Mesothelial cell of epicardium (in vitro differentiated cells): ENCODE measurements at regions not wholly inside any gene's neighbourhood (a gene's known extent, or its start where the extent isn't known, plus 50 kb on each side); places are given as distances from the start of the nearest gene placed in this dataset.

Experiments
- DNase-seq, 2 experiments: peaks; one replicate each; pipeline ENCODE4 v3.0.0; 2021; ENCODE audit warnings: low spot score in 2 of 2; ENCODE audit not compliant: unreplicated experiment in 2 of 2
- H3K27ac Mint-ChIP-seq: 2 replicates; pipeline ENCODE4 v1.8.0; 2021; ENCODE audit warnings: mixed read lengths
- H3K27me3 Mint-ChIP-seq: 2 replicates; pipeline ENCODE4 v1.8.0; 2021; ENCODE audit warnings: low read depth, mixed read lengths
- H3K36me3 Mint-ChIP-seq: 2 replicates; pipeline ENCODE4 v1.8.0; 2021; ENCODE audit warnings: mixed read lengths
- H3K4me1 Mint-ChIP-seq: 2 replicates; pipeline ENCODE4 v1.8.0; 2021; ENCODE audit warnings: mixed read lengths
- H3K4me3 Mint-ChIP-seq: 2 replicates; pipeline ENCODE4 v1.8.0; 2021; ENCODE audit warnings: mild to moderate bottlenecking, moderate library complexity, mixed read lengths
- H3K9me3 Mint-ChIP-seq: 2 replicates; pipeline ENCODE4 v1.8.0; 2021; ENCODE audit warnings: mixed read lengths
- TF ChIP-seq, protein P1 (sequence below): fragments of 200-600 bp; sonication (generic); IDR thresholded peaks from one replicate; pipeline ENCODE4 v1.5.0; 2021; ENCODE audit warnings: antibody characterized with exemption; ENCODE audit not compliant: unreplicated experiment

DNA sequence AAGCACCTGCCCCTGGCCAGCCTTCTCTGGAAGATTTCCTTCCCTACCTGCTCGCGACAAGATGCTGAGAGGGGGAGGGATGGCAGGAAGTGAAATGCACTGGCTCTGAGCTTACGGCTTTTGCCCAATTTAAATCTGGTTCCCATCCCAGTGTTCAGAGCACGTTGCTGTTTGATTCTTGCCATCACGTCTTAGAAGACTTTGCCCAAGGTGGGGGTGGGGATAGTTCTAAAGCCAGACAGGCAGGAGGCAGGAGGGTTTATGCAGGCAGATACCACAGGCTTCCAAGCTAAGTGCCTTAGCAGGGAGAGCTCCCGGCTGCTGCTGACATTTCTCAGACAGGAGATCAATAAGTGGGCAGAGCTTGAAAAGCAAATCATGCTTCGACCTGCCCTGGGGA lies 393.9 kb downstream of the MID1IP1 start:
- H3K4me1 Mint-ChIP-seq = peaks cover 4% of the 10 kb centered on the region
- H3K36me3 Mint-ChIP-seq = no peaks in the 10 kb centered on the region
- TF ChIP-seq, protein P1, sequence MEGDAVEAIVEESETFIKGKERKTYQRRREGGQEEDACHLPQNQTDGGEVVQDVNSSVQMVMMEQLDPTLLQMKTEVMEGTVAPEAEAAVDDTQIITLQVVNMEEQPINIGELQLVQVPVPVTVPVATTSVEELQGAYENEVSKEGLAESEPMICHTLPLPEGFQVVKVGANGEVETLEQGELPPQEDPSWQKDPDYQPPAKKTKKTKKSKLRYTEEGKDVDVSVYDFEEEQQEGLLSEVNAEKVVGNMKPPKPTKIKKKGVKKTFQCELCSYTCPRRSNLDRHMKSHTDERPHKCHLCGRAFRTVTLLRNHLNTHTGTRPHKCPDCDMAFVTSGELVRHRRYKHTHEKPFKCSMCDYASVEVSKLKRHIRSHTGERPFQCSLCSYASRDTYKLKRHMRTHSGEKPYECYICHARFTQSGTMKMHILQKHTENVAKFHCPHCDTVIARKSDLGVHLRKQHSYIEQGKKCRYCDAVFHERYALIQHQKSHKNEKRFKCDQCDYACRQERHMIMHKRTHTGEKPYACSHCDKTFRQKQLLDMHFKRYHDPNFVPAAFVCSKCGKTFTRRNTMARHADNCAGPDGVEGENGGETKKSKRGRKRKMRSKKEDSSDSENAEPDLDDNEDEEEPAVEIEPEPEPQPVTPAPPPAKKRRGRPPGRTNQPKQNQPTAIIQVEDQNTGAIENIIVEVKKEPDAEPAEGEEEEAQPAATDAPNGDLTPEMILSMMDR = no peak
- H3K27ac Mint-ChIP-seq = no peak overlapping the region
- no peak overlapping the region for H3K4me3 Mint-ChIP-seq
- H3K27me3 Mint-ChIP-seq = no peaks in the 10 kb centered on the region
- DNase-seq = no peak
- peaks cover 23% of the 10 kb centered on the region for H3K9me3 Mint-ChIP-seq

DNA sequence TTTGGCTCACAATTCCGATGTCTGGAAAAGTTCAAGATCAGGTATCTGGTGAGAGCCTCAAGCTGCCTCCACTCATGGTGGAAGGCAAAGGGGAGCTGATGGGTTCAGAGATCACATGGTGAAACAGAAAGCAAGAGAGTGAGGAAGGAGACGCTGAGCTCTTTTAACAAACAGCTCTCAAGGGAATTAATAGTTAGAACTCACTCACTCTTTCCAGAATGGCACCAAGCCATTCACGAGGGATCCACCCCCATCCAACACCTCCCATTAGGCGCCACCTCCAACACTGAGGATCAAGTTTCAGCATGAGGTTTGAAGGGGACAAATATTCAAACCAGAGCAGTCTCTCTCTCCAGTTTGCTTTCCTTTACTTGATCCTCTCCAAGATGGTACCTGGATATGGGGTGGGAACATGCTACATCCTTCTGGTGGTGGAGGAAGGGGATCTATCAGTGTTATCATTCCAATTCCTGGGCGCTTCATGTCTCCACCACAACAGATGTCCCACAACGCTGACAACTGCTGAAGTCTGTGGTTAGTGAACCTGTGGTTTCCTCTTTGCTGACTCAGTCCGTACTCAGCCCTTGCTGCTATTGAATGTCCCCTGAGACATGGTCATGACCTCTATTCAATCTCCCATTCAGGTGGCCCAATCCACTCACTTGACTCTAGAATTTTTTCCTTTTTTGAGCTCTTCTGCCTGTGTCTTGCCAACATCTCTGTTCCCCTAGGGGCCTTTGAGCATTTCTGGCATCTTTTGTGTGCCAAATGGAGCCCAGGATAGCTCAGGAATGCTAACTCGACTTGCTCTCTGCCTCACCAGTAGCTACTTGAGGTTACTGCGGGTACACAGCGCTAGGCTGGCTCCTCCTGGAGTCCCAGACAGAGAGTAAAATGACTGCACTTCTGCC lies 395.2 kb downstream of the MID1IP1 start:
- TF ChIP-seq, protein P1 = no peak
- no peak for DNase-seq
- H3K36me3 Mint-ChIP-seq = no peaks in the 10 kb centered on the region
- no peak overlapping the region for H3K27ac Mint-ChIP-seq
- H3K4me3 Mint-ChIP-seq = no peak overlapping the region
- peaks cover 4% of the 10 kb centered on the region for H3K4me1 Mint-ChIP-seq
- peaks cover 25% of the 10 kb centered on the region for H3K9me3 Mint-ChIP-seq
- no peaks in the 10 kb centered on the region for H3K27me3 Mint-ChIP-seq

DNA sequence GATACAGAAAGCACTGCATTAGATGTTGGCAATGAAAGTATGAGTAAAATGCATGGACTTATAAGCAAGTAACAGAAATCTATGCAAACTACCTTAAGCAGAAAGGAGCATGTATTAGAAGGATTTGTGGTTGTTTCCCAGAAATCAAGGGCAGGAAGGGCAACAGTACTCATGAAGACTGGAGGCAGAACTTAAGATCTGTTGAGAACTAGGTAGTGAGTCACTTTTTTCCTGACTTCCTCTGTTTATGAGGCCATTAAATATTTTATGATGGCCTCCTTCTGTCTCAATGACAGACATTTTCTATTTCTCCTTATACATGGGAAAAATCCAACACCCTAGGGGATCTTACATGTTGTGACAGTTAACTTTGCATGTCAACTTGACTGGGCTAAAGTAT lies 398.2 kb downstream of the MID1IP1 start:
- Mint-ChIP-seq H3K4me3 (no peak overlapping the region), H3K4me1 (peaks cover 7% of the 10 kb centered on the region), H3K9me3 (peaks cover 25% of the 10 kb centered on the region), H3K36me3 (no peaks in the 10 kb centered on the region), H3K27me3 (no peaks in the 10 kb centered on the region), H3K27ac (no peak overlapping the region)
- no peak for DNase-seq
- TF ChIP-seq, protein P1 = no peak

DNA sequence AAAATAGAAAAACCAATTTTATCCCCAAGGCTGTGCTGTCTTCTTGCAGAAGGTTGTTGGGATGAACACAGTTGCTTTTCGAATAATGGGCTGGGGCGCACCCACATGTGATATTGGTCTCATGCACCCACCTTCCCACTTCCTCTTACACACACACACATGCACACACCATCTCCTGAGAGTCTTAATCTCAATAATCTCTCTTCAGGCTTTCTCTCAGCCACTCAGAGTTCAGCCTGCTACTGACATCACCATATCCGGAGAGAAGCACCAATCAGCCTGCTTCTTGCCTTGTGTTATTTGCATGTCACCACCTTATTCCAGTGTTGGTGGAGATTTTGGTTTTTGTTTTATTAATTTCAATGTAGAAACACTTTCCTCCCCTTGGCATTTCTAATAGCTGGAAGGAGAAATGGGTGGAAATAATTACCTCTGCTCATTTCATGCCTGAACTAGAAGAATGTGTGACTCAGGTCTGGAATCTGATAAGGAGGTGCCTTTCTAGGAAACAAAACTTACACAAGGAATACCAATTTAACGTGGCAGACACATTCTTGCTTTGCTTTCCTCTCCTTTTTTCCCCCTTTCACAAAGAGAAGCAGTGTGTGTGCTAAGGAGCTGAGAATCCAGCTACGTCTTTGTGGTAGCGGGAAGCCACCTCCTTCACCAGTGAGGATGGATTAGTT lies 400.2 kb downstream of the MID1IP1 start:
- TF ChIP-seq, protein P1 = no peak
- Mint-ChIP-seq H3K36me3 (no peaks in the 10 kb centered on the region), H3K27me3 (no peaks in the 10 kb centered on the region), H3K27ac (no peak overlapping the region), H3K4me3 (no peak overlapping the region), H3K4me1 (peaks cover 4% of the 10 kb centered on the region), H3K9me3 (peaks cover 25% of the 10 kb centered on the region)
- no peak for DNase-seq

DNA sequence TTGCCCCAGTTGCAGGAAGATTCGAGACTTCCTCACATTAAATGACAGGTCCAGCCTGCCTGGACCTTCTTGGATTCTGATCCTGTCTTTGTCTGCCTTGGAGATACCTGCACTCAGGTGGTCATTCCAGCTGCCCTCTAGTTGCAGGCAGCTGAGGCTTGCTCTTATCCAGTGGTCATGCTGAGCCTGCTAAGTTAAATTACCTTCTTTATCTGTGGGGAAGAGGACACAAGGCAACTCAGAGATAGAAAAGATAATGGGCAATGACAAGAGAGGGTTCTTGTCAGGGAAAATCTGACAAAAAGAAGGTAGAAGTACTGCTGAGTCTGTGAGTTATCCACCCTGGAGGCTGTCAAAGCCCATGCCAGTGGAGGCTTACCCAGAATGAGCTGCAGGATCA lies 401.4 kb downstream of the MID1IP1 start:
- Mint-ChIP-seq H3K4me3 (no peak overlapping the region), H3K27me3 (no peaks in the 10 kb centered on the region), H3K36me3 (no peaks in the 10 kb centered on the region), H3K27ac (no peak overlapping the region), H3K9me3 (peaks cover 18% of the 10 kb centered on the region), H3K4me1 (peaks cover 5% of the 10 kb centered on the region)
- TF ChIP-seq, protein P1 = no peak
- no peak for DNase-seq
